Right lobe of liver (tissue), 6 donors: ENCODE measurements at regions not wholly inside any gene's neighbourhood (a gene's known extent, or its start where the extent isn't known, plus 50 kb on each side); places are given as distances from the start of the nearest gene placed in this dataset.

Experiments used
- ATAC-seq, 4 donors: fragments of 200-7000 bp; cut with Tn5 transposase; one replicate each; pipeline ENCODE4 v1.9.1; 2020; ENCODE audit warnings: mild to moderate bottlenecking in 4 of 4, moderate library complexity in 4 of 4
- DNase-seq, 3 donors: peaks; one replicate each; pipeline ENCODE4 v3.0.0-alpha.2; 2020
- H3K27ac ChIP-seq, 3 donors: fragments of 200-600 bp; one replicate each; pipeline ENCODE4 v1.8.0; 2022
- H3K27me3 ChIP-seq, 2 donors: fragments of 200-600 bp; one replicate each; pipeline ENCODE4 v1.8.0; 2022
- H3K36me3 ChIP-seq, 4 donors: fragments of 200-600 bp; sonication (generic) in 1 of 4; one replicate each; pipeline versions ENCODE4 v1.5.1 to v1.8.0; 2017 to 2022; ENCODE audit warnings: control low read depth in 1 of 4
- H3K4me1 ChIP-seq, 4 donors: fragments of 200-600 bp; sonication (generic) in 1 of 4; one replicate each; pipeline versions ENCODE4 v1.5.1 to v1.8.0; 2017 to 2022; ENCODE audit warnings: control low read depth in 1 of 4
- H3K4me3 ChIP-seq, 3 donors: fragments of 200-600 bp; one replicate each; pipeline ENCODE4 v1.8.0; 2022
- H3K9me3 ChIP-seq, 4 donors: fragments of 200-600 bp; sonication (generic) in 1 of 4; one replicate each; pipeline versions ENCODE4 v1.5.1 to v1.8.0; 2017 to 2022; ENCODE audit warnings: control low read depth in 1 of 4
- POLR2A ChIP-seq: fragments of 450-650 bp; IDR thresholded peaks from one replicate; pipeline ENCODE4 v1.6.1; 2017; ENCODE audit warnings: antibody characterized with exemption, mild to moderate bottlenecking
- WGBS: methylation state at CpG from one replicate; pipeline ENCODE4 v1.1.6; 2018; ENCODE audit warnings: low coverage, low lambda C conversion rate; ENCODE audit not compliant: insufficient coverage; ENCODE audit errors: missing lambda C conversion rate; 5-methylcytosine and 5-hydroxymethylcytosine counted together
- intact Hi-C, 2 donors: fragments of 100-400 bp; cut with DNase I; formaldehyde crosslinking; loops; one replicate each; pipeline versions ENCODE4 v1.11.2 to v1.14.1; 2022
- TF ChIP-seq, protein P1 (sequence below), 4 donors: fragments of 200-600 bp in 3 of 4; fragments of 450-650 bp in 1 of 4; IDR thresholded peaks; one replicate each; pipeline versions ENCODE4 v1.5.1 to v1.8.0; 2016 to 2022; ENCODE audit warnings: antibody characterized with exemption in 4 of 4, mild to moderate bottlenecking in 2 of 4
- donor health status: DM: no; HTN: yes; CAD: no.
- donor health status: DM: no; HTN: no; CAD: no.
- donor health status: DM: no; HTN: no; CAD: no.
- donor health status: DM: no; HTN: yes; CAD: no.
- donor health status: DM: no; HTN: yes; CAD: no.

DNA sequence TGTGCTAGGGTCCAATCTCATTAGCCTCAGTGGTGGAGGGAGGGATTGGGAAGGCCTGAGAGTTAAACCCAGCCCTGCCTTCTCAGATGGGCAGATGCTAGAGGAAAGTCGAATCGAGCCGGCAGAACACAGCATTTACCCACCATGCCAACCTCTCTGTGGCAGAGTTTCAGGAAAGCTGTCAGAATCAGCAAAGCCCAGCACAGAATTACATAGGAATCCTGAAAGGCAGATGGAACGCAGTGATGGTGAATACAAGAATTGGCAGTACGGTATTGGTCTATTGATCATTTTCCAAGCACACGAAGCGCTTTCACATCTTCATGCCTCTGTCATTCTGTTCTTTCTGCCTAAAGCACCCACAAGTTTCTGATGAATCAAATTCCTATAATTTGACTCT lies 417.7 kb upstream of the RBMS3 start:
- no peak for ATAC-seq
- H3K9me3 ChIP-seq, result no peaks in the 10 kb centered on the region
- no peak overlapping the region for H3K4me3 ChIP-seq
- no peaks in the 10 kb centered on the region for H3K36me3 ChIP-seq
- 71% methylated on average over 6 of the region's 7 CpGs for WGBS
- TF ChIP-seq, protein P1, sequence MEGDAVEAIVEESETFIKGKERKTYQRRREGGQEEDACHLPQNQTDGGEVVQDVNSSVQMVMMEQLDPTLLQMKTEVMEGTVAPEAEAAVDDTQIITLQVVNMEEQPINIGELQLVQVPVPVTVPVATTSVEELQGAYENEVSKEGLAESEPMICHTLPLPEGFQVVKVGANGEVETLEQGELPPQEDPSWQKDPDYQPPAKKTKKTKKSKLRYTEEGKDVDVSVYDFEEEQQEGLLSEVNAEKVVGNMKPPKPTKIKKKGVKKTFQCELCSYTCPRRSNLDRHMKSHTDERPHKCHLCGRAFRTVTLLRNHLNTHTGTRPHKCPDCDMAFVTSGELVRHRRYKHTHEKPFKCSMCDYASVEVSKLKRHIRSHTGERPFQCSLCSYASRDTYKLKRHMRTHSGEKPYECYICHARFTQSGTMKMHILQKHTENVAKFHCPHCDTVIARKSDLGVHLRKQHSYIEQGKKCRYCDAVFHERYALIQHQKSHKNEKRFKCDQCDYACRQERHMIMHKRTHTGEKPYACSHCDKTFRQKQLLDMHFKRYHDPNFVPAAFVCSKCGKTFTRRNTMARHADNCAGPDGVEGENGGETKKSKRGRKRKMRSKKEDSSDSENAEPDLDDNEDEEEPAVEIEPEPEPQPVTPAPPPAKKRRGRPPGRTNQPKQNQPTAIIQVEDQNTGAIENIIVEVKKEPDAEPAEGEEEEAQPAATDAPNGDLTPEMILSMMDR (IDR thresholded peaks at IDR 0.05), result no peak
- TF ChIP-seq POLR2A, result no peak
- no peaks in the 10 kb centered on the region for H3K4me1 ChIP-seq
- H3K27ac ChIP-seq, result no peak overlapping the region
- DNase-seq, result no peak
- H3K27me3 ChIP-seq, result no peaks in the 10 kb centered on the region
- intact Hi-C loops, result no loop called here

DNA sequence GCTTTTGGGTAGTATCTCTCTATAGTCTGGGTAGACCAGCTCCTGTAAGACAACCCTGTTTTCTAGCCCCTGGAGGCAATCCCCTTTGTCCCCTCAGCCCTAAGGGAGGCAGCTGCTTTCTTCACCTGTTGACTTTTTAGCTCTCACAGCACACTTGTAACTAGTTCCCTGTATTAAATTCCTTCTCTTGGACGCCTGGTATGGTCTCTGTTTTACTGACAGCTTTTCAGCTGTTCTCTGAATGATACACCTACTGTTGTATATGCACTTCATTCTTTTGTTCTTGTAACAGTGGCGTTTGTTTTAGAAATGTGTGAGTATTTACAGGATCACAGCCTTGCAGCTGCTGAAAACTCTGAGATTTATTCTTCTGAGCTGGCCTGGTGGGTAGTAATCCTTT lies 413.0 kb upstream of the RBMS3 start:
- no peaks in the 10 kb centered on the region for H3K9me3 ChIP-seq
- 12% methylated on average over 2 of the region's 2 CpGs for WGBS
- no peak overlapping the region for H3K27ac ChIP-seq
- H3K4me3 ChIP-seq, result no peak overlapping the region
- no peak for TF ChIP-seq POLR2A
- TF ChIP-seq, protein P1 (IDR thresholded peaks at IDR 0.05), result no peak
- ATAC-seq (no peak), DNase-seq (no peak)
- H3K36me3 ChIP-seq, result no peaks in the 10 kb centered on the region
- H3K4me1 ChIP-seq, result no peaks in the 10 kb centered on the region
- intact Hi-C loops, result no loop called here
- H3K27me3 ChIP-seq, result no peaks in the 10 kb centered on the region

DNA sequence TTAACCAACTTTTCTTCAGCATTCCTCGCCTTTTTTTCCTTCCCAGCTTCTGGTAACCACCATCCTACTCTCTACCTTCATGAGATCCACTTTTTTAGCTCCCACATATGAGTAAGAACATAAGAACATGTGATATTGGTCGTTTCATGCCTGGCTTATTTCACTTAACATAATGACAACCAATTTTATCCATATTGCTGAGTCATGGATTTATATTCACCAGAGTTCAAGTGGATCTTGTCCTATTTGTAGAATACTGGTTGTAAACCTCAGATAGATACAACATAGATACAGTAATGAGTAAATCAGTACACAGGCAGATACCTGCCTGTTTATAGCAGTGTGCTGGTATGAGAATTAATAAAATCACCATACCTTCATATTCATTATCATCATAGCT lies 412.0 kb upstream of the RBMS3 start:
- no peaks in the 10 kb centered on the region for H3K27me3 ChIP-seq
- no peak for ATAC-seq
- no peaks in the 10 kb centered on the region for H3K9me3 ChIP-seq
- H3K4me3 ChIP-seq, result no peak overlapping the region
- TF ChIP-seq POLR2A, result no peak
- TF ChIP-seq, protein P1 (IDR thresholded peaks at IDR 0.05), result no peak
- intact Hi-C loops, result no loop called here
- H3K27ac ChIP-seq, result no peak overlapping the region
- 27% methylated on average over 2 of the region's 2 CpGs for WGBS
- no peaks in the 10 kb centered on the region for H3K36me3 ChIP-seq
- DNase-seq, result no peak
- no peaks in the 10 kb centered on the region for H3K4me1 ChIP-seq

DNA sequence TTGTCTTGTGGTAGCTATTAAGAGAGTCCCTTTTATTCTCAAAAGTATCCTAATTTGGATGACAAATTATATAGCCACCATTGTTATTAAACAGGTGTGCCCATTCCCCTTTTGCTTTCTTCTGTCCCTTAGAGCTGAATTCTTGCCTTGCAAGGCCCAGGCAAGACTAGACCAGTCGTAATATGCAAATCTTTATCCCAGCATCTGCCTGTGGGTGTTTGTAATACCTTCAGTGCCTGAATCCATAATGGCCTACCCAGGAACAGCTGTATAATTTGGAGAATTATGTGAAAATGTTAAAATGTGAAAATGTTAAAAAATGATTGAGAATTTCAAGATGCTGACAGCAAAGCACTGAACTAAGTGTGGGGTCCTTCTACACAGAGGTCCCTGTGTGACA lies 403.0 kb upstream of the RBMS3 start:
- no peaks in the 10 kb centered on the region for H3K4me1 ChIP-seq
- no peak overlapping the region for H3K4me3 ChIP-seq
- no peak for ATAC-seq
- H3K9me3 ChIP-seq, result no peaks in the 10 kb centered on the region
- intact Hi-C loops, result no loop called here
- H3K27me3 ChIP-seq, result no peaks in the 10 kb centered on the region
- no peaks in the 10 kb centered on the region for H3K36me3 ChIP-seq
- DNase-seq, result no peak
- 18% methylated on average over 1 of the region's 1 CpG for whole genome bisulfite sequencing
- no peak overlapping the region for H3K27ac ChIP-seq
- no peak for TF ChIP-seq POLR2A
- TF ChIP-seq, protein P1 (IDR thresholded peaks at IDR 0.05), result no peak

DNA sequence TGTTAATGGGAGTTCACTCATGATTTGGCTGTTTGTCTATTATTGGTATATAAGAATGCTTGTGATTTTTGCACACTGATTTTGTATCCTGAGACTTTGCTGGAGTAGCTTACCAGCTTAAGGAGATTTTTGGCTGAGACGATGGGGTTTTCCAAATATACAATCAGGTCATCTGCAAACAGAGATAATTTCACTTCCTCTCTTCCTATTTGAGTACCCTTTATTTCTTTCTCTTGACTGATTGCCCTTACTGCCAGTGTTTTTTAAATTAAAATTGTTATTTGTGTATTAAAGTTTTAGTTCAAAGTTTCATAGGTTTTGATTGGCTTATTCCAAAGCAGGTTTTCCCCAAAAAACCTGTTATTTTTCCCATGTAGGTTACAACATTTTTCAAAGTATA lies 390.5 kb upstream of the RBMS3 start:
- Histone ChIP-seq H3K27me3 (no peaks in the 10 kb centered on the region), H3K27ac (no peak overlapping the region), H3K4me1 (no peaks in the 10 kb centered on the region), H3K9me3 (no peaks in the 10 kb centered on the region), H3K4me3 (no peak overlapping the region), H3K36me3 (no peaks in the 10 kb centered on the region)
- intact Hi-C loops, result no loop called here
- ATAC-seq, result no peak
- TF ChIP-seq, protein P1 (IDR thresholded peaks at IDR 0.05), result no peak
- no peak for TF ChIP-seq POLR2A
- DNase-seq, result no peak
- 8% methylated on average over 1 of the region's 1 CpG for WGBS
